Esophagus squamous epithelium (tissue), 4 donors: ENCODE measurements at regions not wholly inside any gene's neighbourhood (a gene's known extent, or its start where the extent isn't known, plus 50 kb on each side); places are given as distances from the start of the nearest gene placed in this dataset.

ENCODE experiments used
- POLR2A ChIP-seq, 4 donors: fragments of 450-650 bp; IDR thresholded peaks; one replicate each; pipeline ENCODE4 v1.6.1; 2017; ENCODE audit warnings: antibody characterized with exemption in 4 of 4, mild to moderate bottlenecking in 4 of 4, moderate library complexity in 3 of 4
- TF ChIP-seq, protein P1 (sequence below), 6 experiments: fragments of 450-650 bp in 4 of 6; fragments of 200-600 bp in 2 of 6; sonication (generic) in 2 of 6; IDR thresholded peaks; one replicate each; pipeline ENCODE4 v1.5.1; 2016 to 2019; ENCODE audit warnings: antibody characterized with exemption in 6 of 6, mild to moderate bottlenecking in 4 of 6, moderate library complexity in 4 of 6

DNA sequence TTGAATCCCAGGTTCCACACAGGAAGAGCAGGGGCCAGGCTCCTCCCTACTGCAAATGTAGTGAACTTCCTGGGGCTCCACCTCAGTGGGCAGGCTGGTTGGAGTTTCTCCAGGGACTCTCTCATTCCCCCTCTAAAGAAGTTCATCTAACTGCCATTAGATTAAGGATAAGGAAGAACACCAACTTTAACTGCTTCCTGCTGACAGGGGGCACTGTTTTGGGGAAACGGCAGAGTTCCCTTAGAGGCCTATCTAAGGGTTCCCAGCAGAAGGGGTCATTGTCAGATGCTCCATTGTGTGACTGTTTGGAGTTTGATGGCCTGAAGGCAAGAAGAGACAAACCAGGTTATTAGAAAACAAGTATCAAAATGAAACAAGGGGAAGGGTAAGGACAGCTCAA, 2159.7 kb upstream of the PIK3C3 start:
- TF ChIP-seq, protein P1, sequence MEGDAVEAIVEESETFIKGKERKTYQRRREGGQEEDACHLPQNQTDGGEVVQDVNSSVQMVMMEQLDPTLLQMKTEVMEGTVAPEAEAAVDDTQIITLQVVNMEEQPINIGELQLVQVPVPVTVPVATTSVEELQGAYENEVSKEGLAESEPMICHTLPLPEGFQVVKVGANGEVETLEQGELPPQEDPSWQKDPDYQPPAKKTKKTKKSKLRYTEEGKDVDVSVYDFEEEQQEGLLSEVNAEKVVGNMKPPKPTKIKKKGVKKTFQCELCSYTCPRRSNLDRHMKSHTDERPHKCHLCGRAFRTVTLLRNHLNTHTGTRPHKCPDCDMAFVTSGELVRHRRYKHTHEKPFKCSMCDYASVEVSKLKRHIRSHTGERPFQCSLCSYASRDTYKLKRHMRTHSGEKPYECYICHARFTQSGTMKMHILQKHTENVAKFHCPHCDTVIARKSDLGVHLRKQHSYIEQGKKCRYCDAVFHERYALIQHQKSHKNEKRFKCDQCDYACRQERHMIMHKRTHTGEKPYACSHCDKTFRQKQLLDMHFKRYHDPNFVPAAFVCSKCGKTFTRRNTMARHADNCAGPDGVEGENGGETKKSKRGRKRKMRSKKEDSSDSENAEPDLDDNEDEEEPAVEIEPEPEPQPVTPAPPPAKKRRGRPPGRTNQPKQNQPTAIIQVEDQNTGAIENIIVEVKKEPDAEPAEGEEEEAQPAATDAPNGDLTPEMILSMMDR (IDR thresholded peaks at IDR 0.05), result no peak
- TF ChIP-seq POLR2A (IDR thresholded peaks at IDR 0.05), result no peak
